SJCRH30 (cell line): ENCODE measurements at regions not wholly inside any gene's neighbourhood (a gene's known extent, or its start where the extent isn't known, plus 50 kb on each side); places are given as distances from the start of the nearest gene placed in this dataset.

Experiments
- DNase-seq, 2 experiments: peaks; one replicate each; pipeline ENCODE4 v3.0.0-alpha.2; 2015 to 2020
- H3K27ac ChIP-seq: fragments of 250-450 bp; sonication (Bioruptor Pico); 2 replicates; pipeline ENCODE4 v1.5.1; 2020; ENCODE audit warnings: mild to moderate bottlenecking, moderate library complexity
- H3K27me3 ChIP-seq: fragments of 250-450 bp; sonication (Bioruptor Pico); 2 replicates; pipeline ENCODE4 v1.5.1; 2020; ENCODE audit warnings: mild to moderate bottlenecking, moderate library complexity
- H3K36me3 ChIP-seq: fragments of 250-450 bp; sonication (Bioruptor Pico); 2 replicates; pipeline ENCODE4 v1.5.1; 2020; ENCODE audit warnings: mild to moderate bottlenecking, moderate library complexity
- H3K4me1 ChIP-seq: fragments of 250-450 bp; sonication (Bioruptor Pico); 2 replicates; pipeline ENCODE4 v1.5.1; 2020; ENCODE audit warnings: mild to moderate bottlenecking, moderate library complexity
- H3K4me3 ChIP-seq: fragments of 250-450 bp; sonication (Bioruptor Pico); 2 replicates; pipeline ENCODE4 v1.5.1; 2020; ENCODE audit warnings: mild to moderate bottlenecking, moderate library complexity
- H3K9me3 ChIP-seq: fragments of 250-450 bp; sonication (Bioruptor Pico); replicated peaks from 2 replicates; pipeline ENCODE4 v1.5.1; 2020; ENCODE audit warnings: mild to moderate bottlenecking, moderate library complexity

DNA sequence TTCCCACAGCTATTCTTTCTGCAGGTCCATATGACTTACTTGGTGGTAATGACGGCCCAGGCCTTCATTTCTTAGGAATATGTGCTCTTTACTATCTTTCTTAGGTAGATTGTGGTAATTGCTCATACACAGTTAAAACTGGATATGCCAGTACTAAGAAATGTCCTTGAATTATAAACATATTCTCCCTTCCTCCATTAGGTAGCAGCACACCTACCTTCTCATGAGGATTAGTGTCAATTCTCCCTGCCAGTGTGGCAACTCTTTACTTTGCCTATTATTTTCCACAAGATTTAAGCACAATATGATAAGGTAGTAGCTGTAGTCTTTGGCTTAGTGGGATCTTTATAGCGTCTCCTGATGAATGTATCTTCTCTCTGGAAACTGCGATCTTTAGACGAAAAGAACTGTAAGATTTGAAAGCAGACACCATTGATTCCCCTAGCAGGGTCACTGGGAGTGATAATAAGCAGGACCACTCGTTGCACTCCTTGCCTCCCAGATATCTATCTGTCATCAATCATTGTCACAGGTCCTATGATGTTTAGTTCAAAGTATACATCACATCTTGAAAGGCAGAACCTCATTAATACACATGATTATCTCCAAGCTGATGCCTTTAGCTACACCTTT lies 1240.7 kb downstream of the C4orf33 start:
- H3K27me3 ChIP-seq = no peaks in the 10 kb centered on the region
- no peaks in the 10 kb centered on the region for H3K4me1 ChIP-seq
- no peak overlapping the region for H3K27ac ChIP-seq
- peak in 1 of 2 experiments; percentile 49 for DNase-seq
- H3K4me3 ChIP-seq = no peak overlapping the region
- no peaks in the 10 kb centered on the region for H3K9me3 ChIP-seq
- H3K36me3 ChIP-seq = no peaks in the 10 kb centered on the region

DNA sequence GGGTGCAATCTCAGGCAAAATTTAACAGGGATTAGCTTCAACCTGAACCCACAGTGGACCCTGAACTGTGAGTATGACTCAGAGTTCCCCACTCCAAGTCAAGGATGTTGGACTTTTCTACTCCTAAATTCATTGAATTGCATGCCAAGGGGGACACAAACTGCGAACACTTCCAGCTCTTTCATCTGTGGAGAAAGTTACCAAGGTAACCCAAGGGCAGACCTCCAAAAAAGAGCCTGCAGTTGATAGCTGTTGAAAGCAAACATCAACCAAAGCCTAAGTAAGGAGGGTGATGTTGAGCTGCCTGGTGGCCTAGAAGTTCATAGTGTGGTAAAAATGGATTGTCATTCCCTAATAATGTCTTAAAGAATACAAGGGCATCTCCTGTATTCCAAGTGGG lies 1242.9 kb downstream of the C4orf33 start:
- Histone ChIP-seq H3K9me3 (no peaks in the 10 kb centered on the region), H3K27ac (no peak overlapping the region), H3K4me3 (no peak overlapping the region), H3K27me3 (no peaks in the 10 kb centered on the region), H3K36me3 (no peaks in the 10 kb centered on the region), H3K4me1 (no peaks in the 10 kb centered on the region)
- no peak for DNase-seq

GRCh38 chr4:130349745-130350144 lies 1253.8 kb downstream of the C4orf33 start:
- Histone ChIP-seq H3K27ac (no peak overlapping the region), H3K36me3 (no peaks in the 10 kb centered on the region), H3K4me1 (no peaks in the 10 kb centered on the region), H3K9me3 (no peaks in the 10 kb centered on the region), H3K27me3 (no peaks in the 10 kb centered on the region), H3K4me3 (no peak overlapping the region)
- DNase-seq = no peak

- Histone ChIP-seq H3K4me3 (no peak overlapping the region), H3K9me3 (no peaks in the 10 kb centered on the region), H3K36me3 (no peaks in the 10 kb centered on the region), H3K27me3 (no peaks in the 10 kb centered on the region), H3K27ac (no peak overlapping the region), H3K4me1 (no peaks in the 10 kb centered on the region)
- no peak for DNase-seq
These were observed 1260.9 kb downstream of the C4orf33 start for GRCh38 chr4:130356873-130357272.

GRCh38 chr4:130359542-130359941 lies 1263.6 kb downstream of the C4orf33 start:
- no peaks in the 10 kb centered on the region for H3K27me3 ChIP-seq
- no peak overlapping the region for H3K4me3 ChIP-seq
- H3K36me3 ChIP-seq = no peaks in the 10 kb centered on the region
- no peak overlapping the region for H3K27ac ChIP-seq
- DNase-seq = peak in 1 of 2 experiments; percentile 6
- no peaks in the 10 kb centered on the region for H3K4me1 ChIP-seq
- no peaks in the 10 kb centered on the region for H3K9me3 ChIP-seq

GRCh38 chr4:130361616-130362015 lies 1265.7 kb downstream of the C4orf33 start:
- Histone ChIP-seq H3K9me3 (no peaks in the 10 kb centered on the region), H3K4me3 (no peak overlapping the region), H3K27me3 (no peaks in the 10 kb centered on the region), H3K27ac (no peak overlapping the region), H3K36me3 (no peaks in the 10 kb centered on the region), H3K4me1 (no peaks in the 10 kb centered on the region)
- no peak for DNase-seq

- H3K9me3 ChIP-seq = no peaks in the 10 kb centered on the region
- no peaks in the 10 kb centered on the region for H3K4me1 ChIP-seq
- no peak overlapping the region for H3K4me3 ChIP-seq
- DNase-seq = no peak
- no peak overlapping the region for H3K27ac ChIP-seq
- H3K36me3 ChIP-seq = no peaks in the 10 kb centered on the region
- no peaks in the 10 kb centered on the region for H3K27me3 ChIP-seq
These were observed 1272.7 kb downstream of the C4orf33 start for GRCh38 chr4:130368668-130369067.

- Histone ChIP-seq H3K27me3 (no peaks in the 10 kb centered on the region), H3K4me1 (no peaks in the 10 kb centered on the region), H3K27ac (no peak overlapping the region), H3K4me3 (no peak overlapping the region), H3K36me3 (no peaks in the 10 kb centered on the region), H3K9me3 (no peaks in the 10 kb centered on the region)
- no peak for DNase-seq
These were observed 1297.3 kb downstream of the C4orf33 start for GRCh38 chr4:130393231-130393630.

DNA sequence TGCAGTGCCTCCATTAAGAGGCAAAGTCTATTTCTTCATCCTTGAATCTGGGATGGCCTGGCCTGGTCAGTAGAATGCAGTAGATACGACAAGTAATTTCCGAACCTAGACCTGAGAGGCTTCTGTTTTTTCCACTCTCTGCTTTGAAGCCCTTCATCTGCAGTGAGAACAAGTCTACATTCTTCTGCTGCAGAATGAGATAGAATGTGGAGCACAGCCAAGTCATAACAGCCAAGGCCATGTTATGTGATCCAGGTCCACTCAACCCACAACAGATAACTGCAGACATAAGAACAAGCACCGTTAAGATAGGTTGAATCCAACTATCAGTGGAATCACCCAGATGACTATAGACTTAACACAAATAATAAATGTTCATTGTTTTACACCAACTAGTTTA lies 1297.7 kb downstream of the C4orf33 start:
- Histone ChIP-seq H3K27ac (no peak overlapping the region), H3K4me3 (no peak overlapping the region), H3K27me3 (no peaks in the 10 kb centered on the region), H3K9me3 (no peaks in the 10 kb centered on the region), H3K36me3 (no peaks in the 10 kb centered on the region), H3K4me1 (no peaks in the 10 kb centered on the region)
- DNase-seq = no peak

DNA sequence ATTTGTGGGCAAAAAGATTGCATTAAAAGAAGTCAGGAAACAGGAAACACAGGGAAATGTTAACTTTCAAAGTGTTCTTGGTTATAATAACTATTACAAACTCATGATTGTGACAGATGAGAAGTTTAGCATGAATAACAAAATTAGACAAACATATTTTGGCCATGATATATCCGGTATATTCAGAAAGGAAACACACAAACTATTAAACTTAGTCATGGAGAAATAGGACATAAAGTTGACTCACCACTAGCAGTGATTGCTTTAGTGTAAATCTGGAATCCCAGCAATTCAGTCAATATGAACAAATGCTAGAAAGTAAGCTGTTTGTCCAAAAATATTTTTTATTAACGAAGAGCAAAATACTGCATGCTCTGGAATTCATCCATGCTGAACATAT lies 1299.9 kb downstream of the C4orf33 start:
- no peak overlapping the region for H3K27ac ChIP-seq
- no peak overlapping the region for H3K4me3 ChIP-seq
- H3K27me3 ChIP-seq = no peaks in the 10 kb centered on the region
- H3K4me1 ChIP-seq = no peaks in the 10 kb centered on the region
- no peaks in the 10 kb centered on the region for H3K9me3 ChIP-seq
- H3K36me3 ChIP-seq = no peaks in the 10 kb centered on the region
- no peak for DNase-seq

- no peaks in the 10 kb centered on the region for H3K36me3 ChIP-seq
- no peak overlapping the region for H3K27ac ChIP-seq
- H3K27me3 ChIP-seq = no peaks in the 10 kb centered on the region
- no peaks in the 10 kb centered on the region for H3K4me1 ChIP-seq
- DNase-seq = no peak
- H3K4me3 ChIP-seq = no peak overlapping the region
- H3K9me3 ChIP-seq = no peaks in the 10 kb centered on the region
These were observed 1307.3 kb downstream of the C4orf33 start for GRCh38 chr4:130403221-130403620.

DNA sequence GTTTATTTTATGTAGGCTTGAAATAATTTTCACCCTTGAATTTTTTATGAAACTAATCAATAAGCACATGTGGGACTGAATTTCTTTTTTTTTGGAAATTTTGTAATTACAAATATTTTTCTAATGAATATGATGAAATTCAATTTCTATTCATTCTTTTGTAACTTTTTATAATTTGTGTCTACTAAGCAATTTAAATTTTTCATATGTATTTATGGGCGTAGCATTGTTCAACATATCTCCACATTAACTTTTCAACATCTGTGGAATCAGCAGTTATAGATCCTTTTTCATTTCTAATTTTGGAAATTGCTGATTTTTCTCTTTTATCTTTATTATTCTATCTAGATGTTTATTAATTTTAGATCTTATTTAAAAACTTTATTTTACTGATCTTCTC lies 1320.3 kb downstream of the C4orf33 start:
- no peaks in the 10 kb centered on the region for H3K36me3 ChIP-seq
- no peak for DNase-seq
- no peaks in the 10 kb centered on the region for H3K27me3 ChIP-seq
- H3K27ac ChIP-seq = no peak overlapping the region
- no peaks in the 10 kb centered on the region for H3K9me3 ChIP-seq
- H3K4me3 ChIP-seq = no peak overlapping the region
- no peaks in the 10 kb centered on the region for H3K4me1 ChIP-seq

- H3K36me3 ChIP-seq = no peaks in the 10 kb centered on the region
- H3K27ac ChIP-seq = no peak overlapping the region
- no peak for DNase-seq
- H3K4me1 ChIP-seq = no peaks in the 10 kb centered on the region
- no peaks in the 10 kb centered on the region for H3K9me3 ChIP-seq
- H3K4me3 ChIP-seq = no peak overlapping the region
- H3K27me3 ChIP-seq = no peaks in the 10 kb centered on the region
These were observed 1323.4 kb downstream of the C4orf33 start for GRCh38 chr4:130419211-130419975.

- H3K9me3 ChIP-seq = no peaks in the 10 kb centered on the region
- H3K4me3 ChIP-seq = no peak overlapping the region
- no peaks in the 10 kb centered on the region for H3K36me3 ChIP-seq
- no peaks in the 10 kb centered on the region for H3K4me1 ChIP-seq
- no peaks in the 10 kb centered on the region for H3K27me3 ChIP-seq
- DNase-seq = no peak
- H3K27ac ChIP-seq = no peak overlapping the region
These were observed 1326.3 kb downstream of the C4orf33 start for GRCh38 chr4:130422261-130422660.

- Histone ChIP-seq H3K9me3 (no peaks in the 10 kb centered on the region), H3K4me3 (no peak overlapping the region), H3K4me1 (no peaks in the 10 kb centered on the region), H3K27me3 (no peaks in the 10 kb centered on the region), H3K27ac (no peak overlapping the region), H3K36me3 (no peaks in the 10 kb centered on the region)
- no peak for DNase-seq
These were observed 1328.3 kb downstream of the C4orf33 start for GRCh38 chr4:130424211-130424610.

DNA sequence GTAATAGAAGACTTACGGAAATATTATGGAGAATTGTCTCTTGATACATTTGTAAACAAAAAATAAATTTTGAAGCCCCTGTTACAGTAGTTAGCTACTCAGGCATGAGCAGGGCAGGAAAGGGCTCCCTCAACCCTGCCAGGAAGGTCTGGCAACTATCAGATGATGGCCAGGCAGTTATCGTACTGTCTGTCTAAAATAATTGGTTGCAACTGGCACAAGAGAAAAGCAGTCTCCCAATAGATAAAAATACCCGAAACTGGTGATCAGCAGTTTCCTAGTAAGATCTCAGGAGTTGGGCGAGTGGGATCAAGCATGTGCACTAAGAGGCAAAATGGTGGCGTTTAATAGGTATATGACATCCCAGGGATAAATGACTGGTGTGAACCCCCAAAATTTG lies 1336.3 kb downstream of the C4orf33 start:
- H3K4me3 ChIP-seq = no peak overlapping the region
- H3K9me3 ChIP-seq = no peaks in the 10 kb centered on the region
- H3K27me3 ChIP-seq = no peaks in the 10 kb centered on the region
- no peak for DNase-seq
- H3K4me1 ChIP-seq = no peaks in the 10 kb centered on the region
- no peak overlapping the region for H3K27ac ChIP-seq
- no peaks in the 10 kb centered on the region for H3K36me3 ChIP-seq
